Colonic mucosa (tissue), 4 donors: ENCODE measurements at regions not wholly inside any gene's neighbourhood (a gene's known extent, or its start where the extent isn't known, plus 50 kb on each side); places are given as distances from the start of the nearest gene placed in this dataset.

ENCODE experiments used
- DNase-seq: peaks from one replicate; pipeline ENCODE4 v3.0.0-alpha.2; 2020
- H3K27ac ChIP-seq: fragments of 200-600 bp; one replicate; pipeline ENCODE4 v1.8.0; 2021
- H3K27me3 ChIP-seq: fragments of 200-600 bp; one replicate; pipeline ENCODE4 v1.8.0; 2021
- H3K36me3 ChIP-seq: fragments of 200-600 bp; one replicate; pipeline ENCODE4 v1.8.0; 2021
- H3K4me1 ChIP-seq: fragments of 200-600 bp; one replicate; pipeline ENCODE4 v1.8.0; 2021; ENCODE audit warnings: mild to moderate bottlenecking
- H3K4me3 ChIP-seq: fragments of 200-600 bp; one replicate; pipeline ENCODE4 v1.8.0; 2021
- H3K9ac ChIP-seq, 2 donors: one replicate each; pipeline ENCODE4 v1.7.0; 2013; ENCODE audit warnings: control low read depth in 2 of 2, low read depth in 2 of 2, low read length in 2 of 2
- H3K9me3 ChIP-seq: fragments of 200-600 bp; one replicate; pipeline ENCODE4 v1.8.0; 2021
- intact Hi-C: fragments of 100-400 bp; cut with DNase I; formaldehyde crosslinking; loops from one replicate; pipeline ENCODE4 v1.14.1; 2022
- TF ChIP-seq, protein P1 (sequence below): fragments of 200-600 bp; IDR thresholded peaks from one replicate; pipeline ENCODE4 v1.8.0; 2022; ENCODE audit warnings: antibody characterized with exemption, mild to moderate bottlenecking
- donor health status: healthy.
- donor health status: DM: no; HTN: no; CAD: no.
- donor health status: DM: no; HTN: no; CAD: no.

DNA sequence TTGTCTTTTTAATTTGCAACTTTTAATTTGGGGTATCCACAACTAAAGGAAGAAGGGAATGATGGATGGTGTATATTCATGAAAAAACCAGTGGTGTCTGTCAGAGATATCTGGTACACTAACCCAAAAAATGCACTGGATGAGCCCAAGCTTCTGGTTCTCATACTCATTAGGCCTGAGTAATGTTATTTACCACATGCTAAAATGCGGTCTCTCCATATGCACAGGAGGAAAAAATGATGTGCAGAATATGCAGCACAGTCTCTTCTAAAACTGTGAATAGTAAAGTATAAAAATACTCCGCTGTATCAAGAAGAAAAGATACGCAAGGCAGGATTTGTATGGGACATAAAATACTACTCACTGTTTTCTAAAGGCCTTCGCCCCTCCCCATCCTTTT, 275.6 kb upstream of the NAV3 start:
- TF ChIP-seq, protein P1, sequence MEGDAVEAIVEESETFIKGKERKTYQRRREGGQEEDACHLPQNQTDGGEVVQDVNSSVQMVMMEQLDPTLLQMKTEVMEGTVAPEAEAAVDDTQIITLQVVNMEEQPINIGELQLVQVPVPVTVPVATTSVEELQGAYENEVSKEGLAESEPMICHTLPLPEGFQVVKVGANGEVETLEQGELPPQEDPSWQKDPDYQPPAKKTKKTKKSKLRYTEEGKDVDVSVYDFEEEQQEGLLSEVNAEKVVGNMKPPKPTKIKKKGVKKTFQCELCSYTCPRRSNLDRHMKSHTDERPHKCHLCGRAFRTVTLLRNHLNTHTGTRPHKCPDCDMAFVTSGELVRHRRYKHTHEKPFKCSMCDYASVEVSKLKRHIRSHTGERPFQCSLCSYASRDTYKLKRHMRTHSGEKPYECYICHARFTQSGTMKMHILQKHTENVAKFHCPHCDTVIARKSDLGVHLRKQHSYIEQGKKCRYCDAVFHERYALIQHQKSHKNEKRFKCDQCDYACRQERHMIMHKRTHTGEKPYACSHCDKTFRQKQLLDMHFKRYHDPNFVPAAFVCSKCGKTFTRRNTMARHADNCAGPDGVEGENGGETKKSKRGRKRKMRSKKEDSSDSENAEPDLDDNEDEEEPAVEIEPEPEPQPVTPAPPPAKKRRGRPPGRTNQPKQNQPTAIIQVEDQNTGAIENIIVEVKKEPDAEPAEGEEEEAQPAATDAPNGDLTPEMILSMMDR = no peak
- Histone ChIP-seq H3K36me3 (no peaks in the 10 kb centered on the region), H3K27me3 (no peaks in the 10 kb centered on the region), H3K4me1 (no peaks in the 10 kb centered on the region), H3K9me3 (no peaks in the 10 kb centered on the region), H3K9ac (no peak overlapping the region), H3K27ac (no peak overlapping the region), H3K4me3 (no peak overlapping the region)
- intact Hi-C loops = no loop called here
- DNase-seq = no peak

DNA sequence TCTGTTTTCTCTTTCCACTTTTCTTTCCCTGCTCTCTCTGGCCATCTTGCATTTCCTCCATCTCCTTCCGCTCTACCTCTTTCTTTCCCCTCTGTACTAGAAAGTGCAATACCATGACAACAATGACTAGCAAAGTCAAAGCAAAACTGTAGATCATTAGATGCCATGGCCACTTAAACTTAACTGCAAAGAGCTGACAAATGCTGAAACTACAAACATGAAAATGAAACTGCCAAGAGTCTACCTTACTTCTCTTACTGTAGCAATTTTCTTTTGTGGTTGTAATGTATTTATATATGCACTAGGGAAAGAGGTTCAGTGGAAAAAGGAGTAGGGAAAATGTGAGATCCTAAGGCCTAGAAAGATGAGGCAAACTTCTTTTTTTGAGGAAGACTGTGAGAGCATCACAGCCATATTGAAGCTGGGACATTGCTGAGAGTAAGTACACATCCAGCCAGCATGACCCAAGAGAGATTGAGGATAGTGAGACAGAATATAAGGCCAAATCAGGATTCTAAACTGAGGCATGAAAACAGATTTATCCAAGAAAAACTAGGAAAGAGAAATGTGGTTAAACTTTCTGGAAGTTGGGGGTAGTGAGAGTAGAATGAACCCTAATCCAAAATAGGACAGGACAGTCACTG, 276.6 kb upstream of the NAV3 start:
- intact Hi-C loops = no loop called here
- Histone ChIP-seq H3K27me3 (no peaks in the 10 kb centered on the region), H3K4me1 (no peaks in the 10 kb centered on the region), H3K36me3 (no peaks in the 10 kb centered on the region), H3K9ac (no peak overlapping the region), H3K27ac (no peak overlapping the region), H3K4me3 (no peak overlapping the region), H3K9me3 (no peaks in the 10 kb centered on the region)
- TF ChIP-seq, protein P1 = no peak
- no peak for DNase-seq

DNA sequence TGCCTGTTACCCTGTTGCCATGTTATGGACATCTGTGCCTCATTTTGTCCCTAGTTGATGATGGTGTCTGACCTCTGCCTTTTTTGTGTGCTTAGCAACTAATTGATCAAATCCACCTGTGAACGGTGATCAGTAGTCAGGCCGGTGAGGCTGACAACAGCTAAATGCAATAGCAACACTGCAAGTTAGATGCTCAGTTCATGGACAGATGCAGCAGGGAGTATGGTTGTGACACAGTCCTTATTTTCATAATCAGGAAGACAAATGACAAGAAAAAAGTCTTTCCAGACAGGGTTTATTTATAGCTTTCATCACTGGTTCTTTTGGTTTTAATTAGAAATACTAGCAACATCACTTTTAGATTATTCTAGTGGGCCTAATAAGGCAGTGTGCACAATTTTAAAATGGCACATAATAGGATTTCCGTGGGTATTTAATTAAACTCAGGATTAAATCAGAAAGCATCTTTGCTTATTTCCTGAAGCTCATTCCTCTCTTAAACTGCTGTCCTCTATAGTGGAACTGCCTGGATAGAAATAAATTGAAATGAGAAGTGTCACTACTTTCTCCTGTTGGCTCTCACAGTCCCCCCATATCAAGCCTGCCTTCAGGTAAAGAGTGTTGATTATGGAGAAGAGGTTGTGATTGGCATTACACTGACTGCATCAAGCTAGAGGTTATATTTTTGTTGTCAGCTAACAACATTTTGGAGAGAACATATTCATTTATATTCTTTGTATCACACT, 281.1 kb upstream of the NAV3 start:
- Histone ChIP-seq H3K36me3 (no peaks in the 10 kb centered on the region), H3K9ac (no peak overlapping the region), H3K27me3 (no peaks in the 10 kb centered on the region), H3K9me3 (no peaks in the 10 kb centered on the region), H3K4me1 (no peaks in the 10 kb centered on the region), H3K27ac (no peak overlapping the region), H3K4me3 (no peak overlapping the region)
- intact Hi-C loops = no loop called here
- no peak for DNase-seq
- TF ChIP-seq, protein P1 = no peak

DNA sequence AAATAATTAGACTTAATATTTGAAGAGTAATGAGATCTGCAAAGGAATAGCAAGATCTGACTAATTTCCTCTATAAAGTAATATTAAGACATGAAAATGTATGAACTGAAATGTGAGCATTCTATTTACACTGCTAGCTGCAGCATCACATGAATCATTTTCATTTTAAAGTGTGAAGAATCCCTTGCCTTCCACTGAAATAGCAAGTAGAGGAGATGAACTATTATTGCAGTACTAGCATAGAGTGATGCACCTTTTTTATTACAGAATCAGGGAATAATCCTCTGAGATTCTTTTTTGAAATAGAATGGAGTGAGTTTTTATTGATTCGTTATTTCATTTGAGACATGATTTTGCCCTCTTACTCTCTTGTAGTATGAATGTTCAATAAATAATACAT, 281.9 kb upstream of the NAV3 start:
- no peak overlapping the region for H3K4me3 ChIP-seq
- no peaks in the 10 kb centered on the region for H3K9me3 ChIP-seq
- TF ChIP-seq, protein P1 = no peak
- H3K27me3 ChIP-seq = no peaks in the 10 kb centered on the region
- no peaks in the 10 kb centered on the region for H3K36me3 ChIP-seq
- H3K27ac ChIP-seq = no peak overlapping the region
- H3K9ac ChIP-seq = no peak overlapping the region
- intact Hi-C loops = no loop called here
- no peaks in the 10 kb centered on the region for H3K4me1 ChIP-seq
- no peak for DNase-seq

DNA sequence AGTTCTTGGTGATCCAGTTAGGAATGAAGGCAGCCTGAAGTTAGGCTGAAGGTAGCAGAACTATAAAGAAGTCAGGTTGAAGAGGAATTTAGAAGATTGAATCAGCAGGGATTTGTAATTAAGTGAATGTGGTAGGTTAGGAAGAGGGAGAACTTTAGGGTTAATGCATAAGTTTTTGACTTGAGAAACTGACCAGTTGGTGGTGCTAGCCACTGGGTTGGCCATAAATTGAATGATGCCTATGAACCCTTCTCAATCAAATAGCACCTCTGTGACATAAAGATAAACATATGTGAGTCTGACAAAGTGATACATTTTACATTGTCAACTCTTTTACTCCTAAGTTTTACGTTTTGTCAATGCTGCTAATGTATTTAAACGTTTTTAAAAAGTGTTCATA, 290.6 kb upstream of the NAV3 start:
- H3K9ac ChIP-seq = no peak overlapping the region
- intact Hi-C loops = no loop called here
- no peak overlapping the region for H3K4me3 ChIP-seq
- DNase-seq = no peak
- H3K36me3 ChIP-seq = no peaks in the 10 kb centered on the region
- no peak overlapping the region for H3K27ac ChIP-seq
- no peaks in the 10 kb centered on the region for H3K4me1 ChIP-seq
- no peaks in the 10 kb centered on the region for H3K27me3 ChIP-seq
- no peaks in the 10 kb centered on the region for H3K9me3 ChIP-seq
- TF ChIP-seq, protein P1 = no peak
